GM12801 (cell line): ENCODE measurements at regions not wholly inside any gene's neighbourhood (a gene's known extent, or its start where the extent isn't known, plus 50 kb on each side); places are given as distances from the start of the nearest gene placed in this dataset.

Experiments
- CTCF ChIP-seq: IDR thresholded peaks from one replicate; pipeline ENCODE4 v1.5.1; 2011; ENCODE audit warnings: control low read depth; ENCODE audit not compliant: insufficient read length; ENCODE audit errors: extremely low read depth

- no peak for TF ChIP-seq CTCF
These were observed 61.8 kb upstream of the UBASH3B start for GRCh38 chr11:122593473-122594420.

- TF ChIP-seq CTCF = no peak
These were observed 62.9 kb upstream of the UBASH3B start for GRCh38 chr11:122592641-122593040.

GRCh38 chr11:122584670-122585069 is 70.9 kb upstream of the UBASH3B start:
- no peak for TF ChIP-seq CTCF

- no peak for TF ChIP-seq CTCF
These were observed 77.2 kb upstream of the UBASH3B start for GRCh38 chr11:122578171-122578825.

GRCh38 chr11:122572592-122572991 is 82.9 kb upstream of the UBASH3B start:
- TF ChIP-seq CTCF = no peak

- no peak for TF ChIP-seq CTCF
These were observed 91.8 kb upstream of the UBASH3B start for GRCh38 chr11:122563761-122564160.

- TF ChIP-seq CTCF = no peak
These were observed 95.7 kb upstream of the UBASH3B start for GRCh38 chr11:122559734-122560382.
